K562 (cell line): ENCODE measurements at regions not wholly inside any gene's neighbourhood (a gene's known extent, or its start where the extent isn't known, plus 50 kb on each side); places are given as distances from the start of the nearest gene placed in this dataset.

ENCODE experiments used
- ATAC-seq: fragments of 200-7000 bp; cut with Tn5 transposase; 3 replicates; pipeline ENCODE4 v1.9.1; 2020; ENCODE audit warnings: moderate library complexity
- BruUV-seq: library from RNA; stranded (reverse); fragments of 400-500 nt; replicated peaks from 2 replicates; lab custom pipeline; 2021; lab: Mats Ljungman, UMichigan
- CTCF ChIA-PET: fragments of 300-600 bp; formaldehyde crosslinking; extraction: SDS; loops from one replicate; lab custom pipeline; 2021; ENCODE audit warnings: low intra/inter-chr PET ratio; lab: Yijun Ruan, JAX
- POLR2A ChIA-PET: fragments of 300-600, 350-650 bp; sonication (Branson Sonifier 250); formaldehyde crosslinking; extraction: SDS; loops from one replicate; lab custom pipeline; 2021; ENCODE audit warnings: antibody characterized with exemption, inconsistent platforms; lab: Yijun Ruan, JAX
- DNase-seq, 4 experiments: peaks; one replicate each; pipeline versions ENCODE4 v3.0.0 to v3.0.0-alpha.2; 2011 to 2018; ENCODE audit warnings: low spot score in 3 of 4, mixed read lengths in 3 of 4; ENCODE audit errors: extremely low read depth in 1 of 4
- FAIRE-seq: peaks from 2 replicates; lab custom pipeline; 2011; peaks lifted over from hg19 to GRCh38; lab: Jason Lieb, UNC
- H2AFZ ChIP-seq: 2 replicates; pipeline ENCODE4 v1.6.0; 2011; ENCODE audit warnings: low read depth, low read length, control low read depth, inconsistent platforms
- H3K27ac ChIP-seq: fragments of 200-600 bp; 3 replicates; pipeline ENCODE4 v1.8.0; 2011; ENCODE audit warnings: low read depth, mild to moderate bottlenecking, control low read depth, inconsistent platforms, low read length, moderate library complexity, mixed read lengths; ENCODE audit errors: extremely low read depth
- H3K27me3 ChIP-seq, 2 experiments: fragments of 300-600 bp in 1 of 2; 2 replicates in 1 of 2; 3 replicates in 1 of 2; pipeline versions ENCODE4 v1.6.0 to v1.8.0; 2011; ENCODE audit warnings: inconsistent platforms in 2 of 2, low read length in 2 of 2, mild to moderate bottlenecking in 1 of 2, mixed read lengths in 1 of 2, moderate library complexity in 1 of 2; ENCODE audit not compliant: control insufficient read depth in 2 of 2, insufficient read depth in 2 of 2
- H3K36me3 ChIP-seq: fragments of 300-600 bp; 3 replicates; pipeline ENCODE4 v1.8.0; 2011; ENCODE audit warnings: mild to moderate bottlenecking, low read length, inconsistent platforms; ENCODE audit not compliant: control insufficient read depth, insufficient read depth
- H3K4me1 ChIP-seq, 2 experiments: fragments of 200-600 bp in 1 of 2; replicated peaks in 1 of 2; 2 replicates in 1 of 2; 3 replicates in 1 of 2; pipeline versions ENCODE4 v1.5.1 to v1.8.0; 2011; ENCODE audit warnings: inconsistent platforms in 2 of 2, low read length in 2 of 2, mild to moderate bottlenecking in 1 of 2, mixed read lengths in 1 of 2, moderate library complexity in 1 of 2; ENCODE audit not compliant: control insufficient read depth in 2 of 2, insufficient read depth in 2 of 2
- H3K4me2 ChIP-seq: 2 replicates; pipeline ENCODE4 v1.6.1; 2011; ENCODE audit warnings: low read length, control low read depth, inconsistent platforms, mixed read lengths; ENCODE audit not compliant: insufficient read depth
- H3K4me3 ChIP-seq: fragments of 200-600 bp; sonication (generic), shearing (Covaris generic); 2 replicates; pipeline ENCODE4 v1.5.1; 2016; ENCODE audit warnings: control low read depth, inconsistent platforms
- H3K79me2 ChIP-seq: fragments of 200-600 bp; 3 replicates; pipeline ENCODE4 v1.8.0; 2011; ENCODE audit warnings: low read length, inconsistent platforms; ENCODE audit not compliant: control insufficient read depth, insufficient read depth
- H3K9ac ChIP-seq, 2 experiments: 2 replicates each; pipeline versions ENCODE4 v1.6.0 to v1.6.1; 2011; ENCODE audit warnings: low read depth in 2 of 2, low read length in 2 of 2, control low read depth in 1 of 2, inconsistent platforms in 1 of 2, mild to moderate bottlenecking in 1 of 2, mixed read lengths in 1 of 2; ENCODE audit not compliant: insufficient read depth in 1 of 2
- H3K9me1 ChIP-seq: one replicate; pipeline ENCODE4 v1.6.0; 2011; ENCODE audit warnings: inconsistent platforms, mild to moderate bottlenecking, low read length, moderate library complexity; ENCODE audit not compliant: control insufficient read depth, insufficient read depth
- H3K9me3 ChIP-seq: replicated peaks from 2 replicates; pipeline ENCODE4 v1.5.1; 2011; ENCODE audit warnings: low read depth, low read length, inconsistent platforms; ENCODE audit not compliant: control insufficient read depth, insufficient read depth
- H4K20me1 ChIP-seq: replicated peaks from 2 replicates; pipeline ENCODE4 v1.6.1; 2011; ENCODE audit warnings: low read length, inconsistent platforms, mixed read lengths; ENCODE audit not compliant: control insufficient read depth, insufficient read depth
- C11orf30 ChIP-seq: fragments of 450-650 bp; IDR thresholded peaks from 2 replicates; pipeline ENCODE4 v1.6.1; 2016; ENCODE audit warnings: low read depth, mild to moderate bottlenecking
- CREB3 ChIP-seq: fragments of 450-650 bp; conservative IDR thresholded peaks from 2 replicates; pipeline ENCODE4 v1.6.1; 2016; ENCODE audit warnings: missing genetic modification characterization, low read depth, mild to moderate bottlenecking, missing compliant biosample characterization, moderate library complexity
- GATAD2B ChIP-seq: fragments of 450-650 bp; IDR thresholded peaks from 2 replicates; pipeline ENCODE4 v1.6.1; 2017; ENCODE audit warnings: mild to moderate bottlenecking, borderline replicate concordance
- JUNB ChIP-seq: fragments of 450-650 bp; formaldehyde crosslinking; conservative IDR thresholded peaks from 2 replicates; pipeline ENCODE4 v1.4.0; 2020; ENCODE audit warnings: mild to moderate bottlenecking
- MYBL2 ChIP-seq, 2 experiments: fragments of 450-650 bp in 1 of 2; sonication (generic) in 1 of 2; formaldehyde crosslinking in 1 of 2; IDR thresholded peaks; 2 replicates each; pipeline versions ENCODE4 v1.6.1 to v1.8.1; 2017 to 2022; ENCODE audit warnings: borderline replicate concordance in 1 of 2, inconsistent platforms in 1 of 2, low read depth in 1 of 2, mild to moderate bottlenecking in 1 of 2, missing genetic modification reagents in 1 of 2, moderate library complexity in 1 of 2
- RNF2 ChIP-seq: sonication (generic); IDR thresholded peaks from 2 replicates; pipeline ENCODE4 v1.6.1; 2016
- TRIM28 ChIP-seq: fragments of 450-650 bp; IDR thresholded peaks from 2 replicates; pipeline ENCODE4 v1.6.1; 2017
- U2AF2 ChIP-seq: fragments of 200-400 bp; formaldehyde crosslinking; optimal IDR thresholded peaks from 2 replicates; pipeline ENCODE3; 2017; ENCODE audit warnings: low read depth, mild to moderate bottlenecking, low read length
- ZKSCAN3 ChIP-seq: fragments of 250-450 bp; sonication (Bioruptor Pico); IDR thresholded peaks from 2 replicates; pipeline ENCODE4 v1.4.0; 2020
- ZNF146 ChIP-seq: IDR thresholded peaks from one replicate; pipeline ENCODE4 v1.6.1; 2018; ENCODE audit warnings: missing compliant biosample characterization; ENCODE audit not compliant: unreplicated experiment
- in situ Hi-C: fragments of 300-500 bp; cut with MboI; formaldehyde crosslinking; loops from 4 replicates; pipeline ENCODE4 v1.15.0; 2018; ENCODE audit warnings: inconsistent platforms, mixed read lengths
- intact Hi-C: fragments of 100-400 bp; cut with micrococcal nuclease; formaldehyde crosslinking; loops from 2 replicates; pipeline ENCODE4 v1.14.2; 2022
- TF ChIP-seq, protein P1 (sequence below): fragments of 450-650 bp; IDR thresholded peaks from 2 replicates; pipeline ENCODE4 v1.7.1; 2018; ENCODE audit warnings: mild to moderate bottlenecking, low read depth; ENCODE audit not compliant: partially characterized antibody

- FAIRE-seq (no peak), DNase-seq (no peak)
- H3K4me2 ChIP-seq, result no peak overlapping the region
- CTCF ChIA-PET, result no interaction called here
- H3K27me3 ChIP-seq, result no peaks in the 10 kb centered on the region
- H3K4me3 ChIP-seq, result no peak overlapping the region
- POLR2A ChIA-PET, result no interaction called here
- in situ Hi-C loops (no loop called here), intact Hi-C loops (no loop called here)
- no peak overlapping the region for H2AFZ ChIP-seq
- no peaks in the 10 kb centered on the region for H3K9me3 ChIP-seq
- H3K4me1 ChIP-seq, result no peaks in the 10 kb centered on the region
- H3K27ac ChIP-seq, result no peak overlapping the region
- BruUV-seq, result no TSS peak
- H3K79me2 ChIP-seq, result no peaks in the 10 kb centered on the region
- TF ChIP-seq U2AF2 (no peak), RNF2 (no peak), JUNB (CRISPR knock-in tag) (no peak), C11orf30 (no peak), ZKSCAN3 (CRISPR knock-in tag) (no peak), ZNF146 (CRISPR knock-in tag) (no peak), MYBL2 (IDR thresholded peaks at IDR 0.05; ENCODE audit: low read depth) (no peak), MYBL2 (CRISPR knock-in tag; IDR thresholded peaks at IDR 0.05; ENCODE audit: borderline replicate concordance) (no peak), CREB3 (tag) (no peak), TRIM28 (no peak), GATAD2B (no peak)
- TF ChIP-seq, protein P1, sequence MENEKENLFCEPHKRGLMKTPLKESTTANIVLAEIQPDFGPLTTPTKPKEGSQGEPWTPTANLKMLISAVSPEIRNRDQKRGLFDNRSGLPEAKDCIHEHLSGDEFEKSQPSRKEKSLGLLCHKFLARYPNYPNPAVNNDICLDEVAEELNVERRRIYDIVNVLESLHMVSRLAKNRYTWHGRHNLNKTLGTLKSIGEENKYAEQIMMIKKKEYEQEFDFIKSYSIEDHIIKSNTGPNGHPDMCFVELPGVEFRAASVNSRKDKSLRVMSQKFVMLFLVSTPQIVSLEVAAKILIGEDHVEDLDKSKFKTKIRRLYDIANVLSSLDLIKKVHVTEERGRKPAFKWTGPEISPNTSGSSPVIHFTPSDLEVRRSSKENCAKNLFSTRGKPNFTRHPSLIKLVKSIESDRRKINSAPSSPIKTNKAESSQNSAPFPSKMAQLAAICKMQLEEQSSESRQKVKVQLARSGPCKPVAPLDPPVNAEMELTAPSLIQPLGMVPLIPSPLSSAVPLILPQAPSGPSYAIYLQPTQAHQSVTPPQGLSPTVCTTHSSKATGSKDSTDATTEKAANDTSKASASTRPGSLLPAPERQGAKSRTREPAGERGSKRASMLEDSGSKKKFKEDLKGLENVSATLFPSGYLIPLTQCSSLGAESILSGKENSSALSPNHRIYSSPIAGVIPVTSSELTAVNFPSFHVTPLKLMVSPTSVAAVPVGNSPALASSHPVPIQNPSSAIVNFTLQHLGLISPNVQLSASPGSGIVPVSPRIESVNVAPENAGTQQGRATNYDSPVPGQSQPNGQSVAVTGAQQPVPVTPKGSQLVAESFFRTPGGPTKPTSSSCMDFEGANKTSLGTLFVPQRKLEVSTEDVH, result no peak
- TF ChIP-seq, all 486 proteins: peak for 0
- H4K20me1 ChIP-seq, result no peaks in the 10 kb centered on the region
- ATAC-seq, result no peak
- H3K36me3 ChIP-seq, result no peaks in the 10 kb centered on the region
- no peaks in the 10 kb centered on the region for H3K9me1 ChIP-seq
- no peak overlapping the region for H3K9ac ChIP-seq
These were observed 1394.1 kb downstream of the PCDH9 start for GRCh38 chr13:65836066-65836465.
